CD14-positive monocyte (primary cell): ENCODE measurements at regions not wholly inside any gene's neighbourhood (a gene's known extent, or its start where the extent isn't known, plus 50 kb on each side); places are given as distances from the start of the nearest gene placed in this dataset.

ENCODE experiments used
- DNase-seq, 3 donors: peaks; one replicate each; pipeline ENCODE4 v3.0.0-alpha.2; 2011 to 2022
- H2AFZ ChIP-seq: 2 replicates; pipeline ENCODE4 v1.6.0; 2012; ENCODE audit warnings: mild to moderate bottlenecking, low read depth, low read length, inconsistent platforms; ENCODE audit not compliant: insufficient read depth, poor library complexity, severe bottlenecking
- H3K27ac ChIP-seq, 2 donors: 1 replicate in 1 of 2; 2 replicates in 1 of 2; pipeline ENCODE4 v1.5.1; 2012 to 2013; ENCODE audit warnings: low read length in 2 of 2, control low read depth in 1 of 2, inconsistent platforms in 1 of 2, low read depth in 1 of 2, mild to moderate bottlenecking in 1 of 2
- H3K27me3 ChIP-seq, 2 donors: one replicate each; pipeline versions ENCODE4 v1.6.0 to v1.6.1; 2011 to 2013; ENCODE audit warnings: low read length in 2 of 2; ENCODE audit not compliant: control insufficient read depth in 2 of 2, insufficient read depth in 2 of 2
- H3K36me3 ChIP-seq, 2 donors: replicated peaks in 1 of 2; 1 replicate in 1 of 2; 2 replicates in 1 of 2; pipeline versions ENCODE4 v1.5.1 to v1.6.1; 2012 to 2013; ENCODE audit warnings: low read length in 2 of 2, control low read depth in 1 of 2, inconsistent platforms in 1 of 2, mild to moderate bottlenecking in 1 of 2; ENCODE audit not compliant: insufficient read depth in 2 of 2, control insufficient read depth in 1 of 2
- H3K4me1 ChIP-seq, 2 donors: 1 replicate in 1 of 2; 2 replicates in 1 of 2; pipeline versions ENCODE4 v1.5.1 to v1.6.1; 2012 to 2013; ENCODE audit warnings: low read length in 2 of 2, control low read depth in 1 of 2, inconsistent platforms in 1 of 2, mild to moderate bottlenecking in 1 of 2, moderate library complexity in 1 of 2; ENCODE audit not compliant: insufficient read depth in 2 of 2, control insufficient read depth in 1 of 2
- H3K4me2 ChIP-seq: replicated peaks from 2 replicates; pipeline ENCODE3; 2012; ENCODE audit warnings: low read length, moderate library complexity, mild to moderate bottlenecking; ENCODE audit not compliant: poor library complexity, severe bottlenecking; ENCODE audit errors: extremely low read depth
- H3K4me3 ChIP-seq, 3 experiments: fragments of 200-600 bp in 1 of 3; sonication (generic) in 1 of 3; replicated peaks in 1 of 3; 1 replicate in 2 of 3; 2 replicates in 1 of 3; pipeline ENCODE4 v1.5.1; 2011 to 2013; ENCODE audit warnings: low read length in 3 of 3, mild to moderate bottlenecking in 3 of 3, control low read depth in 2 of 3, low read depth in 2 of 3, inconsistent platforms in 1 of 3, moderate library complexity in 1 of 3
- H3K79me2 ChIP-seq: 2 replicates; pipeline ENCODE4 v1.6.0; 2012; ENCODE audit warnings: mild to moderate bottlenecking, control low read depth, inconsistent platforms, low read length, moderate library complexity; ENCODE audit not compliant: insufficient read depth
- H3K9ac ChIP-seq: 2 replicates; pipeline ENCODE4 v1.6.0; 2017; ENCODE audit warnings: low read length, mild to moderate bottlenecking; ENCODE audit not compliant: insufficient read depth, poor library complexity, severe bottlenecking
- H3K9me3 ChIP-seq, 2 donors: replicated peaks in 1 of 2; 1 replicate in 1 of 2; 2 replicates in 1 of 2; pipeline versions ENCODE4 v1.5.1 to v1.6.1; 2012 to 2013; ENCODE audit warnings: low read length in 2 of 2, control low read depth in 1 of 2; ENCODE audit not compliant: control insufficient read depth in 1 of 2, insufficient read depth in 1 of 2
- H4K20me1 ChIP-seq: 2 replicates; pipeline ENCODE4 v1.6.0; 2012; ENCODE audit warnings: mild to moderate bottlenecking, low read length, control low read depth, moderate library complexity; ENCODE audit not compliant: insufficient read depth
- H3K27ac Mint-ChIP-seq, 7 donors: one replicate each; pipeline ENCODE4 v1.8.0; 2020; ENCODE audit warnings: mild to moderate bottlenecking in 7 of 7, mixed read lengths in 7 of 7, moderate library complexity in 6 of 7, inconsistent platforms in 2 of 7
- H3K27me3 Mint-ChIP-seq, 3 donors: one replicate each; pipeline ENCODE4 v1.8.0; 2021 to 2022; ENCODE audit warnings: low read depth in 3 of 3, mild to moderate bottlenecking in 3 of 3, mixed read lengths in 3 of 3, moderate library complexity in 3 of 3, inconsistent platforms in 1 of 3
- H3K36me3 Mint-ChIP-seq, 2 donors: one replicate each; pipeline ENCODE4 v1.8.0; 2020; ENCODE audit warnings: mixed read lengths in 2 of 2, inconsistent platforms in 1 of 2, mild to moderate bottlenecking in 1 of 2
- H3K4me1 Mint-ChIP-seq: one replicate; pipeline ENCODE4 v1.8.0; 2020; ENCODE audit warnings: mild to moderate bottlenecking, mixed read lengths
- H3K4me3 Mint-ChIP-seq, 2 donors: one replicate each; pipeline ENCODE4 v1.8.0; 2020; ENCODE audit warnings: mild to moderate bottlenecking in 2 of 2, mixed read lengths in 2 of 2, moderate library complexity in 1 of 2
- H3K9me3 Mint-ChIP-seq, 7 donors: one replicate each; pipeline ENCODE4 v1.8.0; 2020 to 2022; ENCODE audit warnings: mixed read lengths in 7 of 7, mild to moderate bottlenecking in 6 of 7, moderate library complexity in 6 of 7, inconsistent platforms in 2 of 7
- CTCF ChIP-seq: fragments of 200-600 bp; IDR thresholded peaks from one replicate; pipeline ENCODE4 v1.8.0; 2022; ENCODE audit warnings: antibody characterized with exemption, mild to moderate bottlenecking
- WGBS: methylation state at CpG from one replicate; pipeline ENCODE4 v1.1.5; 2013; ENCODE audit warnings: missing lambda C conversion rate; ENCODE audit not compliant: insufficient coverage; 5-methylcytosine and 5-hydroxymethylcytosine counted together
- intact Hi-C, 2 donors: fragments of 100-400 bp; cut with micrococcal nuclease; formaldehyde crosslinking; loops; one replicate each; pipeline versions ENCODE4 v1.15.0 to v1.15.1; 2023

- no peaks in the 10 kb centered on the region for H3K9me3 ChIP-seq
- no peaks in the 10 kb centered on the region for H3K27me3 ChIP-seq
- 100% methylated on average over 1 of the region's 2 CpGs for WGBS
- H3K27ac ChIP-seq: no peak overlapping the region
- intact Hi-C loops: no loop called here
- H2AFZ ChIP-seq: no peak overlapping the region
- TF ChIP-seq CTCF: no peak
- Mint-ChIP-seq H3K9me3 (peaks cover 0 to 7% (median 2%) of the 10 kb centered on the region in 7 donors), H3K4me1 (no peaks in the 10 kb centered on the region), H3K27me3 (peaks cover 0 to 2% (median 2%) of the 10 kb centered on the region in 3 donors), H3K36me3 (no peaks in the 10 kb centered on the region), H3K27ac (no peak overlapping the region), H3K4me3 (no peak overlapping the region)
- no peaks in the 10 kb centered on the region for H3K79me2 ChIP-seq
- no peak for DNase-seq
- no peak overlapping the region for H3K4me3 ChIP-seq
- no peaks in the 10 kb centered on the region for H3K4me1 ChIP-seq
- no peak overlapping the region for H3K9ac ChIP-seq
- no peak overlapping the region for H3K4me2 ChIP-seq
- no peaks in the 10 kb centered on the region for H3K36me3 ChIP-seq
- H4K20me1 ChIP-seq: no peaks in the 10 kb centered on the region
Observed at GRCh38 chr18:59763541-59764136, 66.4 kb upstream of the CCBE1 start.

GRCh38 chr18:59760619-59761600, 63.7 kb upstream of the CCBE1 start:
- WGBS: 92% methylated on average over 6 of the region's 11 CpGs
- no peaks in the 10 kb centered on the region for H3K27me3 ChIP-seq
- no peak overlapping the region for H3K4me2 ChIP-seq
- no peaks in the 10 kb centered on the region for H3K36me3 ChIP-seq
- no peaks in the 10 kb centered on the region for H4K20me1 ChIP-seq
- intact Hi-C loops: no loop called here
- Mint-ChIP-seq H3K36me3 (no peaks in the 10 kb centered on the region), H3K27ac (no peak overlapping the region), H3K9me3 (peaks cover 0 to 8% (median under 1%) of the 10 kb centered on the region in 7 donors), H3K27me3 (peaks cover 0 to 5% (median 5%) of the 10 kb centered on the region in 3 donors), H3K4me3 (no peak overlapping the region), H3K4me1 (no peaks in the 10 kb centered on the region)
- H3K4me1 ChIP-seq: no peaks in the 10 kb centered on the region
- no peak for DNase-seq
- H2AFZ ChIP-seq: no peak overlapping the region
- no peak overlapping the region for H3K27ac ChIP-seq
- no peaks in the 10 kb centered on the region for H3K79me2 ChIP-seq
- no peaks in the 10 kb centered on the region for H3K9me3 ChIP-seq
- H3K4me3 ChIP-seq: no peak overlapping the region
- TF ChIP-seq CTCF: no peak
- H3K9ac ChIP-seq: no peak overlapping the region
